HG03432 (cell line): ENCODE measurements at regions not wholly inside any gene's neighbourhood (a gene's known extent, or its start where the extent isn't known, plus 50 kb on each side); places are given as distances from the start of the nearest gene placed in this dataset.

Experiments
- ATAC-seq: cut with Tn5 transposase; IDR thresholded peaks from one replicate; pipeline ENCODE4 v1.9.1; 2021; ENCODE audit warnings: mild to moderate bottlenecking, moderate library complexity; ENCODE audit not compliant: unreplicated experiment

DNA sequence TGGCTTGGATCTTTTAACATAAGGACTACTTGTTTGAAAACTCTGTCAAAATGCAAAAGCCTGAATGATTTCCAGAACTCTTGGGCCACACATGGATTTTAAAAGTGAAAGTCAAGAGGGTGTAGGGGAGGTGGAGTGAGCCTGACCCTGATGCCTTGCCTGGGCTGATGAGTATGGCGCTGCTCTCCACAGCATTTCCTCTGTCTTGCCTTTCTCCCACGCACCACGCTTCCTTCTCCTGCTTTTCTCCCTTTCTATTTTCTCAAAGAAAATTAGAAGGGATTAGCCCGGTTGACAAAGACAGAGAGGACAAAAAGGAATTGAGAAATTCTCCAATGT is 207.0 kb upstream of the CCDC68 start:
- ATAC-seq, result no peak

DNA sequence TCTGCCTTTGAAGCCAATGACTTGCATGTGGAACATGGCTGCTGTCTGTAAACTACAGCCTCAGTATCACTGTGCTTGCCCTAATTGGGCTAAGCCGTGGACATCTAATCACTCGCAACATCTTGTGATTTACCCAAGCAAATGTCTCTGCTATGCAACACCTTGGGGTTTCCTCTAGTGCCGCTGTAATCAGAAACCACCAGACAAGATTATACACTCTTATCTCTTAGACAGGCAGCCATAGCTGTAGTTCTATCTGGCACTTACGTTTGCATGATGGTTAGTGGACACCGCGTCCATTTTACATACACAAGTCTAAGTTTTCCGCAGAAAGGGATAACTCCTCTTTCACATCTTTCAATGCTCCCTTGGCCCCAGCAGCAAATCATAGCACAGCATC is 204.3 kb upstream of the CCDC68 start:
- no peak for ATAC-seq

DNA sequence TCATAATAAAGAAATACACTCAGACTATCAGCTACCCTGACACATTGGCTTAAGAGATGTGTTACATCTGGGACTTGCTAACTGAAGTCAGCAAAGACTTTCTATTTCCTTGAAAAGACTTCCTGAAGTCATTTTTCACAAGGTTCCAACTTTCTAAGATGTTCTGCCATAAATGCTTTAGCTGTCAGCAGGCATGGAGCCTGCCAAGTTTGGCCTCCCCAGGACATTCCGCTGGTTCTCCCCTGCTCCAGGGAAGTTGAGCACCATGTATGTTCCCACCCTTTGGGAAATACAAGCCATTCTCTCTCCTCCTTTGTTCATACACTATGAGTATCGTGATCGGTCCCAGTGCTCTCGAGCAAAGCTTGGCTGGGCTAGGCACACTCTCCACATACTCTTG is 202.7 kb upstream of the CCDC68 start:
- no peak for ATAC-seq

DNA sequence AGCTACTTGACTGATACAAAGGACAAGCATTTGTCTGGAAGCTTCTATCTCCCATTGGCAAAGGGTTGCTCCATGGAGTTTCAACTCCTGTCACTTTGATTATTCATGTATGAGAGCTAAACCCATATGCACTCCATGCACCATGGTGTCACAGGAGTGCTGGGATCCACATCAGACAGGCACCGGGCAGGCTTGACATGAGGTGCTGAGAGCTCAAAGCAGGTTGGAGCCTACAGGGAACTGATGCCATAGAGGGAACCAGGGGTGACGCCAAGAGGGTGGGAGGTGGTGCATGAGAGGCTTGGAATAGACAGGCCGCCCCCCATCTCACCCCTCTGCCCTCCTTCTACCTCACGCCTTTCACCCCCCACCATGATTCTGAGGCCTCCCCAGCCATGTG is 199.8 kb upstream of the CCDC68 start:
- no peak for ATAC-seq

- no peak for ATAC-seq
These were observed 199.3 kb upstream of the CCDC68 start for GRCh38 chr18:55158570-55158969.

- no peak for ATAC-seq
These were observed 194.1 kb upstream of the CCDC68 start for GRCh38 chr18:55153346-55153745.

DNA sequence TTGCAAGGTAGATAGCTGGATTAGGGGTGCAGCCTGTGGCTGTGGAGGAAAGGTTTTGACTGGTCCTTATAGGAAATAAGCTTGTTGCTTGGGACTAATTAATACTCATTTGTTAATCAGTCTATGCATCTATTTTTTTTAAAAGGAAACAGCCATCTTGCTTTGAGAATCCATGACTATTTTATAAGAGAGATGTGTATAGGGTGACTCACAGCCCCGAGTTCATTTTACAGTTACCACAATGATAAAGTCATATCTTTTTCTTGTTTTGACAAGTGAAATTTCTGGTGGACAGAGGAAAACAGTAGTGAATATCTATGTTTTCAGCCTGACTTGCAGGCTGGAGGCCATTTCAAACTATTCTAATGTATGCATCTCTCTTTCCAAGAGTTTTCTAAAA is 193.5 kb upstream of the CCDC68 start:
- ATAC-seq, result no peak

DNA sequence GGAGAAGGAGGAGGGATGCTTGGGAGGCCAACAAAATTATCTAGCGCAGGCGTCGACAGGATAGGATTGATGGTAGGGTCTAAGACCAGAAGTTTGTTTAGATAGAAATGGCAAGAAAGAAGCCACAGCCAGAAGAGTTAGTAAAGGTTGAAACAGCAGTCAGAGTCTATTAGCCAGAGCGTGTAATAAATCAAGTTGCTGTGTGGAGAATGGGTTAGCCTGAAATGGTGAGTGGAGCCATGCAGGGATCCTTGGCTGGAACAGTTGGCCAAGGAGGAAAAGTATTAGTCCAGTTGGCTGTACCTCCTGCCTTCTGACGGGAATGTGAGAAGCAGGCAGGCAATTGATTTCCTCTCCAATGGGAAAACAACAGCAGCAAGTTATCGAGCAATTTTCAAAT is 190.7 kb upstream of the CCDC68 start:
- no peak for ATAC-seq

DNA sequence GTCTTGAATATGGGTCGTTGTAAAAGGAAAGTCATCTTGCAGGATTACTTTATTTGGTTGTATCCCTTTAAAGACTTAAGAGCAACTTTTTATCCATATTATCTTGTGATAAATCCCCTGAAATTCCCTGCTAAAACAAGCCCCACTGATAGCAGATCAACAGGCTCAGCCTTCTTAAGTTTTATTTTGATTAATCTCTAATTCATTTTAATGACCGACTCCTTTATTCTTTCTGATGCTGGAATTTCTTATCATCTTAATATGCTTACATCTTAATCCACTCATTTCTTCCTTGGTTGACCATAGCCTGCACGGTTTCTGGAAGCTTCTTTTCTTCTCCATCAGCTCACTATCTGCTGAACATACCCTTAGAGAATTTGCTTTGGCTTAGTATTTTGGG is 188.5 kb upstream of the CCDC68 start:
- no peak for ATAC-seq

DNA sequence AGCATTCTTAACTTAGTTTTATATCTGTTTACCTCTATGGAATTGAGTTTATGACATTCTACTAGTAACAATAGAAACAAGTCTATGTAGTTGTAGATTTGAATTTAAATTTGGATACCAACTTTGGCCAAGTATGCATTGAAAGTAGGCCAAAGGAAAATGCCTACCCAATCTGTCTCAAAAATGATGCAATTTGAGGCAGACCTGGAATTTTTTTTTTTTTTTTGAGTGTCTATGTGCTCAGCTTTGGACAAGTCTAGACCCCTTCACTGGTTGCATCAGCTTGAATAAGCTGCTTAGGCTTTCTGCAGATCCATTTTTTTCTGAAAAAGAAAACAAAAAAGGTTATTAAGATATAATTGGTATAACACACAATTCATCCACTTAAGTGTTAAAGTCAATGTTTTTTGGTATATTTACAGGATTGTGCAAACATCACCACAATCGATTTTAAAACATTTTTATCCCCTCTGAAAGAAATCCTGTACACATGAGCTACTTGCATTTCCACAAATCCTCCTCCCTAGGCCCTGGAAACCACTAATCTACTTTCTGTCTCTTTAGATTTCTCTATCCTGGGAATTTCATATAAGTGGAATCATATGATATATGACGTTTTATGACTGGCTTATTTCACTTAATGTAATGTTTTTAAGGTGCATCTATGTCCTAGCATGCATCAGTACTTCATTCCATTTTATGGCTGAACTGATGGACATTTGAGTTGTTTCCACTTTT is 185.1 kb upstream of the CCDC68 start:
- no peak for ATAC-seq

DNA sequence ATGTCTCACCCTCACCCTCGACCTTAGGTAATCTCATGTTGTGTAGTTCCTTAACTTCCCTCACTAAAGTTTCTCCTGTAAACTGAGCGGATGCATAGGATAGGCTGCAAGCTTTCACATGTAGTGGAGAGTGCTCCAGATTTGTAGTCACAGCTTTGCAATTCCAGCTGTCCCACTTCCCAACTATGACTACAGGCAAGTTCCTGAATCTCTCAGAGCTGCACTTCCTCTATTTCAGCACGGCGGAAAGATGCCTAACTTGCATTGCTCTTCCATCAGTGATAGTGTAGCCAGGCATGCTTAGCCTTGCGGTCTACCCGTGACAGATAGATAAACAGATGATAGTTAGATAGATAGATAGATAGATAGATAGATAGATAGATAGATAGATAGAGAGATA is 183.1 kb upstream of the CCDC68 start:
- ATAC-seq, result no peak

- ATAC-seq, result no peak
These were observed 182.1 kb upstream of the CCDC68 start for GRCh38 chr18:55141318-55141717.

GRCh38 chr18:55139836-55140235 is 180.6 kb upstream of the CCDC68 start:
- ATAC-seq, result no peak

DNA sequence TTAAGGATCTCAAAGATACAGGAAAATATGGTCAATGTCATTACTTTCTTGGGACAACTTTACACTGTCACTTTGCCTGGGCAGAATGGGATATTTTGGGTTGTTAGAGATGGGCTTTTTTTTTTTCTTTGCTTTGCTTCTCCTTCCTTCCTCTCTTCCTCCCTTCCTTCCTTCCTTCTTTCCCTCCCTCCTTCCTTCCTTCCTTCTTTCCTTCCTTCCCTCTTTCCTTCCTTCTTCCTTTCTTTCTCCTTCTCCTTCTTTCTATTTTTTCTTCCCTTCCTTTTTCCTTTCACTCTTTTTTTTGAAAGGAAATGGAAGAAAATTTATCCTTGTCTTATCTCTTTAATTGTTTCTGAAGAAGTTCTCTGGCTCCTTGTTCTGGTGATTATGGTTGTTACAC is 180.0 kb upstream of the CCDC68 start:
- ATAC-seq, result no peak

GRCh38 chr18:55138401-55138800 is 179.1 kb upstream of the CCDC68 start:
- ATAC-seq, result no peak

- ATAC-seq, result no peak
These were observed 178.3 kb upstream of the CCDC68 start for GRCh38 chr18:55137602-55138001.

GRCh38 chr18:55136864-55137263 is 177.6 kb upstream of the CCDC68 start:
- ATAC-seq, result no peak

GRCh38 chr18:55136258-55136657 is 177.0 kb upstream of the CCDC68 start:
- ATAC-seq, result no peak

DNA sequence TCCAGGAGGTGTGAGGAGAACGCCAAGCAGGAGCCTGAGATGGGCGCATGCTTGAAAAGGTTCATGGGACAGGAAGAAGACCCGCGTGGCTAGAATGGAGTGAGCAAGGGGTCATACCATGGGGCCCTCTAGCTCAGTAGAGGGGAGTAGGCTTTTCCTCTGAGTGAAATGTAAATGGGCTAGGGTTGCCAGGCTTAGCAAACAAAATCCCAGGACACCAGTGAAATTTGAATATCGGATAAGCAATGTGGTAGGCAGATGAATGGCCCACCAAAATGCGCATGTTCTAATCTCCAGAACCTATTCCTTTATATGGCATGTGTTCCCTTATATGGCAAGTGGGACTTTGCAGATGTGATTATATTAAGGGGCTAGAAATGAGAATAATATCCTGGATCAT is 174.1 kb upstream of the CCDC68 start:
- ATAC-seq, result no peak

- ATAC-seq, result no peak
These were observed 169.2 kb upstream of the CCDC68 start for GRCh38 chr18:55128437-55128836.

GRCh38 chr18:55124078-55124763 is 165.0 kb upstream of the CCDC68 start:
- ATAC-seq, result no peak

- no peak for ATAC-seq
These were observed 164.1 kb upstream of the CCDC68 start for GRCh38 chr18:55123361-55123760.
